Thymus (tissue), 11 donors: ENCODE measurements at regions not wholly inside any gene's neighbourhood (a gene's known extent, or its start where the extent isn't known, plus 50 kb on each side); places are given as distances from the start of the nearest gene placed in this dataset.

Source experiments
- DNase-seq, 9 donors: peaks; one replicate each; pipeline ENCODE4 v3.0.0-alpha.2; 2013; ENCODE audit warnings: low spot score in 9 of 9, low read depth in 6 of 9, missing footprints in 1 of 9
- H3K27ac ChIP-seq, 2 donors: one replicate each; pipeline ENCODE4 v1.5.1; 2013; ENCODE audit warnings: control low read depth in 1 of 2, low read depth in 1 of 2, low read length in 1 of 2, mild to moderate bottlenecking in 1 of 2, moderate library complexity in 1 of 2
- H3K27me3 ChIP-seq, 2 donors: one replicate each; pipeline ENCODE4 v1.5.1; 2013; ENCODE audit warnings: low read length in 1 of 2; ENCODE audit not compliant: control insufficient read depth in 2 of 2, insufficient read depth in 1 of 2
- H3K36me3 ChIP-seq, 2 donors: one replicate each; pipeline ENCODE4 v1.5.1; 2013; ENCODE audit warnings: low read length in 1 of 2, mild to moderate bottlenecking in 1 of 2, moderate library complexity in 1 of 2; ENCODE audit not compliant: control insufficient read depth in 2 of 2, insufficient read depth in 2 of 2
- H3K4me1 ChIP-seq, 2 donors: one replicate each; pipeline ENCODE4 v1.5.1; 2013; ENCODE audit warnings: low read length in 2 of 2; ENCODE audit not compliant: control insufficient read depth in 2 of 2, insufficient read depth in 2 of 2
- H3K4me3 ChIP-seq, 2 donors: one replicate each; pipeline ENCODE4 v1.5.1; 2013; ENCODE audit warnings: low read length in 2 of 2, control low read depth in 1 of 2, mild to moderate bottlenecking in 1 of 2
- H3K9me3 ChIP-seq, 2 donors: one replicate each; pipeline ENCODE4 v1.5.1; 2013; ENCODE audit warnings: low read length in 1 of 2, mild to moderate bottlenecking in 1 of 2; ENCODE audit not compliant: control insufficient read depth in 2 of 2, insufficient read depth in 1 of 2
- WGBS: extraction: QIAGEN DNeasy Blood & Tissue Kit; methylation state at CpG from one replicate; pipeline ENCODE4 v1.1.7; 2013; 5-methylcytosine and 5-hydroxymethylcytosine counted together
- donor health status: healthy.

DNA sequence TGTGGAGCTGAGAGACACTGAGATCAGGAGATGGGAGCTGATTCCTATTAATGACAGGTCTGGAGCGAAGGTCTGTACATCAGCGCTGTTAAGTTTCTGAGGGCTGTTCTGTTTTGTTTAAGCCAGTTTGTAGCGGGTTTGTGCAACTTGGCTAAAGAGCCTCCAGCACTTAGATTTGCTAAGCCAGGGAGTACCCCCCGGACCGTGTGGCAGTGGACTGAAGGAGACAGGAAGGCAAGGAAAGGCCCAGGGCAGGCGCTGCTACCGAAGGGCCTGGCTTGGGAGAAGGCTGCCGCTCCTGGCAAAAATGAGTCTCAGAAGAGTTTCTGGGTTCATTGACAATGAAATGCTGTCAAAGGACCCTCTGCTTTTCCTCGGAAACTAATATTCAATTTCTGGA, 139.3 kb upstream of the ZNF644 start:
- no peaks in the 10 kb centered on the region for H3K27me3 ChIP-seq
- WGBS = 86% methylated on average over 9 of the region's 9 CpGs
- H3K4me3 ChIP-seq = no peak overlapping the region
- no peaks in the 10 kb centered on the region for H3K9me3 ChIP-seq
- DNase-seq = no peak
- H3K4me1 ChIP-seq = no peaks in the 10 kb centered on the region
- H3K27ac ChIP-seq = no peak overlapping the region
- H3K36me3 ChIP-seq = no peaks in the 10 kb centered on the region

- Histone ChIP-seq H3K4me3 (no peak overlapping the region), H3K36me3 (no peaks in the 10 kb centered on the region), H3K27me3 (no peaks in the 10 kb centered on the region), H3K4me1 (no peaks in the 10 kb centered on the region), H3K27ac (no peak overlapping the region), H3K9me3 (no peaks in the 10 kb centered on the region)
- DNase-seq = no peak
- 93% methylated on average over 14 of the region's 14 CpGs for WGBS
Measured at GRCh38 chr1:91160363-91161075, 138.7 kb upstream of the ZNF644 start.

GRCh38 chr1:91153341-91153740, 131.5 kb upstream of the ZNF644 start:
- Histone ChIP-seq H3K27me3 (no peaks in the 10 kb centered on the region), H3K27ac (no peak overlapping the region), H3K36me3 (no peaks in the 10 kb centered on the region), H3K9me3 (no peaks in the 10 kb centered on the region), H3K4me1 (no peaks in the 10 kb centered on the region), H3K4me3 (no peak overlapping the region)
- WGBS = 96% methylated on average over 1 of the region's 1 CpG
- DNase-seq = no peak

GRCh38 chr1:91152331-91152730, 130.5 kb upstream of the ZNF644 start:
- no peak overlapping the region for H3K4me3 ChIP-seq
- no peak for DNase-seq
- H3K9me3 ChIP-seq = no peaks in the 10 kb centered on the region
- H3K36me3 ChIP-seq = no peaks in the 10 kb centered on the region
- no peaks in the 10 kb centered on the region for H3K27me3 ChIP-seq
- 91% methylated on average over 5 of the region's 5 CpGs for WGBS
- H3K27ac ChIP-seq = no peak overlapping the region
- H3K4me1 ChIP-seq = no peaks in the 10 kb centered on the region

- DNase-seq = no peak
- no peaks in the 10 kb centered on the region for H3K36me3 ChIP-seq
- WGBS = 82% methylated on average over 1 of the region's 1 CpG
- H3K9me3 ChIP-seq = no peaks in the 10 kb centered on the region
- H3K27ac ChIP-seq = no peak overlapping the region
- H3K27me3 ChIP-seq = no peaks in the 10 kb centered on the region
- no peaks in the 10 kb centered on the region for H3K4me1 ChIP-seq
- no peak overlapping the region for H3K4me3 ChIP-seq
Measured at GRCh38 chr1:91151702-91152101, 129.9 kb upstream of the ZNF644 start.

- Histone ChIP-seq H3K4me1 (no peaks in the 10 kb centered on the region), H3K27me3 (no peaks in the 10 kb centered on the region), H3K27ac (no peak overlapping the region), H3K36me3 (no peaks in the 10 kb centered on the region), H3K4me3 (no peak overlapping the region), H3K9me3 (no peaks in the 10 kb centered on the region)
- no peak for DNase-seq
- 29% methylated on average over 3 of the region's 3 CpGs for whole genome bisulfite sequencing
Measured at GRCh38 chr1:91148641-91149069, 126.8 kb upstream of the ZNF644 start.

- no peak for DNase-seq
- Histone ChIP-seq H3K4me3 (no peak overlapping the region), H3K36me3 (no peaks in the 10 kb centered on the region), H3K27ac (no peak overlapping the region), H3K9me3 (no peaks in the 10 kb centered on the region), H3K4me1 (no peaks in the 10 kb centered on the region), H3K27me3 (no peaks in the 10 kb centered on the region)
- WGBS = 84% methylated on average over 3 of the region's 3 CpGs
Measured at GRCh38 chr1:91141858-91142257, 120.0 kb upstream of the ZNF644 start.

GRCh38 chr1:91138959-91139358, 117.1 kb upstream of the ZNF644 start:
- H3K4me1 ChIP-seq = no peaks in the 10 kb centered on the region
- no peak for DNase-seq
- H3K27me3 ChIP-seq = no peaks in the 10 kb centered on the region
- no peaks in the 10 kb centered on the region for H3K9me3 ChIP-seq
- H3K27ac ChIP-seq = no peak overlapping the region
- H3K36me3 ChIP-seq = no peaks in the 10 kb centered on the region
- 60% methylated on average over 3 of the region's 3 CpGs for WGBS
- no peak overlapping the region for H3K4me3 ChIP-seq

GRCh38 chr1:91137173-91137852, 115.5 kb upstream of the ZNF644 start:
- WGBS = 94% methylated on average over 1 of the region's 1 CpG
- Histone ChIP-seq H3K36me3 (no peaks in the 10 kb centered on the region), H3K4me3 (no peak overlapping the region), H3K9me3 (no peaks in the 10 kb centered on the region), H3K27ac (no peak overlapping the region), H3K27me3 (no peaks in the 10 kb centered on the region), H3K4me1 (no peaks in the 10 kb centered on the region)
- no peak for DNase-seq
